ENCODE measurements at regions not wholly inside any gene's neighbourhood (a gene's known extent, or its start where the extent isn't known, plus 50 kb on each side); places are given as distances from the start of the nearest gene placed in this dataset.

DNA sequence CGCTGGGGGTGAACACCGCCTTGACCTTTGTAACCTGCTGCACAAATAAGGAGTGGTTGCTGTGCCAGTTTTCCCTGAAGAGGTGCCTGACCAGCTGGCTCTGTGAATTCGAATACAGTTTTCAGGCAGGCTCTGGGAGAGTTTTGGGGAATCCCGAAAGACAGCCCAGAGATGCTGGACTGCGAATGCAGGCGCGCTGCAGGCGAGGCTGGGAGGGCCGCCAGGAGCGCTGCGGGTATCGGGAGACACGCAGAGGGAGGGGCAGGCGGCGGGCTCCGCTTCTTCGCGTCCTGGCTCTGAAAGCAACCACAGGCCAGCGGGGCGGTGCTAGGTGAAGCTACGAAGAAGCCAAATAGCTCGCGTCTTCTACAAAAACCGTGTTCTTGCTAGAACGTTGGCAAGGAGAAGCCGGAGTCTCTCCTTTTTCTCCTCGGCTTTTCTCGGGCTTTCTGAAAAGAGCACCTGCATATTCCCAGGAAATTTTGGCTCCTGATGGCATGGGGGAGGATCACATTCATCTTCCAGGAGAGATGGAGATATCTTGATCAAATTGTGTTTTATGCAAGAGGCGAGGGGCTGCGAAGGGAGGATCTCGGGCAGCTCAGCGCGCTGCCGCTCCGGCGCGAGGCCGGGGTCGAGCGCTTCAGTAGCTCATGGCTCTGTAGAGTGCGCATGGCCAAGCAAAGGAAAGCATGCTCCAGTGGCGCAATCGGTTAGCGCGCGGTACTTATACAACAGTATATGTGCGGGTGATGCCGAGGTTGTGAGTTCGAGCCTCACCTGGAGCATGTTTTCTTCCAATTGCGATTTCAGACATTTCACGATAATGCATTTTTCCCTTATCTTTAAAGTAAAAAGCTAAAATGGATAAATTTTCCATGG is 158.1 kb upstream of the ZNF184 start (continued):
- TF ChIP-seq ATF4 (CRISPR knock-in tag; IDR thresholded peaks at IDR 0.05) (peak in 1 of 2 experiments; percentile 51; a peak in 1 of 4 replicates), MYC (CRISPR knock-in tag; IDR thresholded peaks at IDR 0.05; ENCODE audit: borderline replicate concordance) (peak; percentile 79; the same call in 1 of the 2 replicates), GLMP (CRISPR knock-in tag; IDR thresholded peaks at IDR 0.05; ENCODE audit: borderline replicate concordance) (no peak), ZFP82 (CRISPR knock-in tag; IDR thresholded peaks at IDR 0.05; ENCODE audit: borderline replicate concordance) (no peak; the same call in 1 of the 2 replicates), SKI (IDR thresholded peaks at IDR 0.05; ENCODE audit: partially characterized antibody) (no peak), DZIP1 (CRISPR knock-in tag; IDR thresholded peaks at IDR 0.05) (peak; percentile 87), ZNF670 (CRISPR knock-in tag; IDR thresholded peaks at IDR 0.05; ENCODE audit: borderline replicate concordance) (no peak), FOXP1 (IDR thresholded peaks at IDR 0.05) (no peak), FOXP1 (CRISPR knock-in tag; IDR thresholded peaks at IDR 0.05) (peak; percentile 20; the same call in 1 of the 2 replicates), ZNF326 (CRISPR knock-in tag; IDR thresholded peaks at IDR 0.05; ENCODE audit: borderline replicate concordance) (no peak), HES4 (CRISPR knock-in tag; IDR thresholded peaks at IDR 0.05; ENCODE audit: borderline replicate concordance) (peak; percentile 88; the same call in 1 of the 2 replicates), ZNF318 (CRISPR knock-in tag; IDR thresholded peaks at IDR 0.05) (peak; percentile 70; the same call in 1 of the 2 replicates), ZNF446 (CRISPR knock-in tag; IDR thresholded peaks at IDR 0.05) (peak; percentile 65; the same call in 1 of the 2 replicates)

All from HepG2 (cell line).